ENCODE measurements at regions not wholly inside any gene's neighbourhood (a gene's known extent, or its start where the extent isn't known, plus 50 kb on each side); places are given as distances from the start of the nearest gene placed in this dataset.

DNA sequence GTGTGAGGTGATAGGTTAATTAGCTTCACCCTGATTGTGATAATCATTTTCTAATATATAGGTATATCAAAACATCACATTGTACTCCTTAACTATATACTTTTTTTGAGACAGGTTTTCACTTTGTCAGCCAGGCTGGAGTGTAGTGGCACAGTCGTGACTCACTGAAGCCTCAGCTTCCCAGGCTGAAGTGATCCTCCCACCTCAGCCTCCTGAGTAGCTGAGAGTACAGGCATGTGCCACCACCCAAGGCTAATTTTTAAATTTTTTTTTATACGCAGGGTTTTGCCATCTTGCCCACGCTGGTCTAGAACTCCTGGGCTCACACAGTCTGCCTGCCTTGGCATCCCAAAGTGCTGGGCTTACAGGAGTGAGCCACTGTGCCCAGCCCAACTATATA, 455.3 kb upstream of the MAF start:
- H3K27me3 ChIP-seq (ENCODE audit: insufficient read depth in 3 of 3, low read length in 2 of 3) = no peaks in the 10 kb centered on the region
- no peak overlapping the region for H3K4me3 ChIP-seq
- no peak overlapping the region for H3K27ac ChIP-seq
- ATAC-seq (no peak), DNase-seq (no peak)
- no peaks in the 10 kb centered on the region for H3K4me1 ChIP-seq
- H3K36me3 ChIP-seq (ENCODE audit: insufficient read depth in 1 of 2, low read depth in 1 of 2) = no peaks in the 10 kb centered on the region
- intact Hi-C loops (cut with DNase I) = no loop called here
- TF ChIP-seq, protein P1, sequence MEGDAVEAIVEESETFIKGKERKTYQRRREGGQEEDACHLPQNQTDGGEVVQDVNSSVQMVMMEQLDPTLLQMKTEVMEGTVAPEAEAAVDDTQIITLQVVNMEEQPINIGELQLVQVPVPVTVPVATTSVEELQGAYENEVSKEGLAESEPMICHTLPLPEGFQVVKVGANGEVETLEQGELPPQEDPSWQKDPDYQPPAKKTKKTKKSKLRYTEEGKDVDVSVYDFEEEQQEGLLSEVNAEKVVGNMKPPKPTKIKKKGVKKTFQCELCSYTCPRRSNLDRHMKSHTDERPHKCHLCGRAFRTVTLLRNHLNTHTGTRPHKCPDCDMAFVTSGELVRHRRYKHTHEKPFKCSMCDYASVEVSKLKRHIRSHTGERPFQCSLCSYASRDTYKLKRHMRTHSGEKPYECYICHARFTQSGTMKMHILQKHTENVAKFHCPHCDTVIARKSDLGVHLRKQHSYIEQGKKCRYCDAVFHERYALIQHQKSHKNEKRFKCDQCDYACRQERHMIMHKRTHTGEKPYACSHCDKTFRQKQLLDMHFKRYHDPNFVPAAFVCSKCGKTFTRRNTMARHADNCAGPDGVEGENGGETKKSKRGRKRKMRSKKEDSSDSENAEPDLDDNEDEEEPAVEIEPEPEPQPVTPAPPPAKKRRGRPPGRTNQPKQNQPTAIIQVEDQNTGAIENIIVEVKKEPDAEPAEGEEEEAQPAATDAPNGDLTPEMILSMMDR (IDR thresholded peaks at IDR 0.05) = no peak
- no peaks in the 10 kb centered on the region for H3K9me3 ChIP-seq
- WGBS, 3 donors = 91 to 96% (median 91%) methylated on average over 3 of the region's 3 CpGs

DNA sequence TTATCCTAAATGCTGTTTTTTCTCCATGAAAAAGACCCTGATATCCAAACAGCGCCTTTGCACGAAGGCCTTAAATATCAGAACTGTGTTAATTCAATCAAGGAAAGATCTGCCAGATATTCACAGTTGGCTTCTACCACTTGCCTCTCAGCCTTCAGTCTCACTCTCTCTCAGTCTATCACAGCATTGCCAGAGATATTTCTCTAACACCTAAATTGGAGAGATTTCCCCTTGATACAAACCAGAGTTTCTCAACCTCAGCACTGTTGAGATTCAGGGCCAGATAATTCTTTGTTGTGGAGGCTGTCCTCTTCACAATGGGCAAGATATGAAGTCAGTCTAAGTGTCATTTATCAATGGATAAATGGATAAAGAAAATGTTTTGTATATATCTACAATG, 454.1 kb upstream of the MAF start:
- H3K4me1 ChIP-seq = no peaks in the 10 kb centered on the region
- no peak overlapping the region for H3K4me3 ChIP-seq
- H3K27me3 ChIP-seq (ENCODE audit: insufficient read depth in 3 of 3, low read length in 2 of 3) = no peaks in the 10 kb centered on the region
- H3K9me3 ChIP-seq = peaks cover 4% of the 10 kb centered on the region
- H3K27ac ChIP-seq = no peak overlapping the region
- intact Hi-C loops (cut with DNase I) = no loop called here
- H3K36me3 ChIP-seq (ENCODE audit: insufficient read depth in 1 of 2, low read depth in 1 of 2) = no peaks in the 10 kb centered on the region
- TF ChIP-seq, protein P1 (IDR thresholded peaks at IDR 0.05) = no peak
- ATAC-seq (no peak), DNase-seq (no peak)
- whole genome bisulfite sequencing, 3 donors = 96% methylated on average over 2 of the region's 2 CpGs

DNA sequence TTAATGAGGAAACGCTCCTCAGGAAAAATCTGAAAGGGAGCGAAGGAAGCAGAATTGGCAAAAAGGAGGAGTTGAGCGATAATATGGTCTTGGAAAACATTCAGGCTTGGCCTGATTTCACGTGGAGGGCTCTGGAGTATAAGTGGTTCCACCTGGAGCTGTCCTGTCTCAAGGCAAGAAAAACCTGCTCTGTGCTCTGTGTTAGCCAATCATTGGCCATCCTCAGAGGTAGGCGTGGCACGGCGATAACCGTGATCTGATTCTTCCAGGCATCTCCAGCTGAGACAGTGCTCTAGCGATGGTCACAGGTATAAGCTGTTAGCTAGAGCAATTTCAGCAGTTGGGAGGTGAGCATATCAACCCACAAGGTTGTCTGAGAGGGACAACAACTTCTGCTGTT, 450.5 kb upstream of the MAF start:
- no peak for ATAC-seq
- no peaks in the 10 kb centered on the region for H3K4me1 ChIP-seq
- WGBS, 3 donors = 82 to 86% (median 84%) methylated on average over 9 of the region's 9 CpGs

DNA sequence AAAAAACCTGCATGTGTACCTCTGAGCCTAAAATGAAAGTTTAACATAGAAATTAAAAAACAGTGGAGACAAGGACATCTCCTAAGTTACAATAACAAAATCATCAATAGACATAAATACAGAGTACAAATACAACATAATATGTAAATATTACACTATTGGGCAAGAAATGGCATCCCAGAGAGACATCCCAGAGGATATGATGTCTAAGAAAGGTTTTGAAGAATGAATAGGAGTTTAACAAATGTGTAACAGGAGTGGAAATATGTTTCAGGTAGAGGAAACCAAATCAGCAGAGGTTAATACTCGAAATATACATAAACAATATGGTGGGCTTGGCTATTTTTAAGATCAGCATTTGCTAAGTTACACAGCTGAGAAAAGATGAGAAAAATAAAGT, 447.7 kb upstream of the MAF start:
- ATAC-seq = no peak
- intact Hi-C loops (cut with DNase I) = no loop called here
- H3K27ac ChIP-seq = no peak overlapping the region

More for the DNA sequence above, 450.5 kb upstream of the MAF start:
- peaks cover 4% of the 10 kb centered on the region for H3K9me3 ChIP-seq
- TF ChIP-seq, protein P1 (IDR thresholded peaks at IDR 0.05) = no peak
- no peaks in the 10 kb centered on the region for H3K36me3 ChIP-seq (ENCODE audit: insufficient read depth in 1 of 2, low read depth in 1 of 2)
- H3K27ac ChIP-seq = no peak overlapping the region
- intact Hi-C loops (cut with DNase I) = no loop called here
- no peak for DNase-seq
- no peak overlapping the region for H3K4me3 ChIP-seq
- peaks cover 0 to 13% (median 0%) of the 10 kb centered on the region in 3 donors for H3K27me3 ChIP-seq (ENCODE audit: insufficient read depth in 3 of 3, low read length in 2 of 3)

DNA sequence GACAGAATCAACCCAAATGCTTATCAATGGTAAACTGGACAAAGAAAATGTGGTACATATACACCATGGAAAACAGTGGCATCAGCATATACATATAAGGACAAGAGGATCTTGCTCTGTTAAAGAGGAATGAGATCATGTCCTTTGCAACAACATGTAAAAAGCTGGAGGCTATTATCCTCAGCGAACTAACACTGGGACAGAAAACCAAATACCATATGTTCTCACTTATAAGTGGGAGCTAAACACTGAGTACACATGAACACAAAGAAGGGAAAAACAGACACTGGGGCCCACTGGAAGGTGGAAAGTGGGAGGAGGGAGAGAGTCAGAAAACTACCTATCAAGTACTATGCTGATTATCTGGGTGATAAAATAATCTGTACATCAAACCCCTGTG, 447.3 kb upstream of the MAF start:
- Histone ChIP-seq H3K36me3 (ENCODE audit: insufficient read depth in 1 of 2, low read depth in 1 of 2) (no peaks in the 10 kb centered on the region), H3K9me3 (peaks cover 4% of the 10 kb centered on the region), H3K27me3 (ENCODE audit: insufficient read depth in 3 of 3, low read length in 2 of 3) (peaks cover 0 to 13% (median 0%) of the 10 kb centered on the region in 3 donors), H3K4me1 (no peaks in the 10 kb centered on the region), H3K27ac (no peak overlapping the region), H3K4me3 (no peak overlapping the region)
- intact Hi-C loops (cut with DNase I) = no loop called here
- no peak for ATAC-seq
- TF ChIP-seq, protein P1 (IDR thresholded peaks at IDR 0.05) = no peak
- no peak for DNase-seq
- WGBS, 3 donors = 54 to 73% (median 60%) methylated on average over 1 of the region's 1 CpG

More for the DNA sequence above, 447.7 kb upstream of the MAF start:
- Histone ChIP-seq H3K36me3 (ENCODE audit: insufficient read depth in 1 of 2, low read depth in 1 of 2) (no peaks in the 10 kb centered on the region), H3K9me3 (peaks cover 4% of the 10 kb centered on the region), H3K27me3 (ENCODE audit: insufficient read depth in 3 of 3, low read length in 2 of 3) (peaks cover 0 to 13% (median 0%) of the 10 kb centered on the region in 3 donors), H3K4me3 (no peak overlapping the region), H3K4me1 (no peaks in the 10 kb centered on the region)
- no peak for DNase-seq
- 57 to 65% (median 58%) methylated on average over 1 of the region's 1 CpG for WGBS, 3 donors
- TF ChIP-seq, protein P1 (IDR thresholded peaks at IDR 0.05) = no peak
